ENCODE measurements at regions not wholly inside any gene's neighbourhood (a gene's known extent, or its start where the extent isn't known, plus 50 kb on each side); places are given as distances from the start of the nearest gene placed in this dataset.

- Histone ChIP-seq H2BK120ac (ENCODE audit: low read depth, low read length) (no peak overlapping the region), H2AFZ (ENCODE audit: low read depth, low read length) (no peak overlapping the region), H3K4me2 (ENCODE audit: low read length, poor library complexity, severe bottlenecking) (no peak overlapping the region), H3K36me3 (ENCODE audit: control insufficient read depth in 1 of 2, insufficient read depth in 2 of 2, low read depth in 1 of 2, low read length in 2 of 2) (peaks cover 0 to 3% of the 10 kb centered on the region in 2 experiments), H3K4me3 (ENCODE audit: insufficient read depth in 1 of 2, low read depth in 1 of 2, low read length in 2 of 2) (no peak overlapping the region), H2AK5ac (ENCODE audit: low read length, severe bottlenecking) (no peak overlapping the region), H2BK15ac (ENCODE audit: low read depth, poor library complexity, severe bottlenecking) (no peak overlapping the region), H3K27ac (ENCODE audit: low read length, poor library complexity, severe bottlenecking) (no peak overlapping the region), H3K79me1 (replicated peaks; ENCODE audit: low read length, poor library complexity, severe bottlenecking) (no peaks in the 10 kb centered on the region), H3K14ac (ENCODE audit: low read length in 2 of 2) (no peak overlapping the region), H4K91ac (ENCODE audit: low read length) (no peak overlapping the region), H3K27me3 (ENCODE audit: control insufficient read depth in 1 of 2, insufficient read depth in 1 of 2, low read length in 2 of 2) (peaks cover 0 to 49% of the 10 kb centered on the region in 2 experiments), H3K4ac (ENCODE audit: low read depth in 1 of 2, low read length in 2 of 2) (no peak overlapping the region), H4K8ac (ENCODE audit: low read length) (no peak overlapping the region), H3K9ac (ENCODE audit: low read length) (no peak overlapping the region), H3K23ac (ENCODE audit: low read length in 2 of 2) (no peak overlapping the region), H3K9me3 (ENCODE audit: control insufficient read depth, low read length) (no peaks in the 10 kb centered on the region), H2BK5ac (ENCODE audit: low read depth, low read length, poor library complexity, severe bottlenecking) (no peak overlapping the region), H2BK12ac (ENCODE audit: low read length in 2 of 2) (no peak overlapping the region), H3K18ac (ENCODE audit: low read depth in 1 of 2, low read length in 2 of 2) (no peak overlapping the region), H3K4me1 (ENCODE audit: control insufficient read depth, insufficient read depth, low read depth, low read length) (peaks cover 2% of the 10 kb centered on the region)
- no peak for DNase-seq
- WGBS: 88% methylated on average over 27 of the region's 27 CpGs
These were observed 159.9 kb downstream of the OLFM1 start for GRCh38 chr9:135247227-135247930.

GRCh38 chr9:135248111-135248510 is 160.6 kb downstream of the OLFM1 start:
- Histone ChIP-seq H3K79me1 (replicated peaks; ENCODE audit: low read length, poor library complexity, severe bottlenecking) (no peaks in the 10 kb centered on the region), H4K91ac (ENCODE audit: low read length) (no peak overlapping the region), H3K27ac (ENCODE audit: low read length, poor library complexity, severe bottlenecking) (no peak overlapping the region), H3K4me3 (ENCODE audit: insufficient read depth in 1 of 2, low read depth in 1 of 2, low read length in 2 of 2) (no peak overlapping the region), H3K9me3 (ENCODE audit: control insufficient read depth, low read length) (no peaks in the 10 kb centered on the region), H3K14ac (ENCODE audit: low read length in 2 of 2) (no peak overlapping the region), H3K23ac (ENCODE audit: low read length in 2 of 2) (no peak overlapping the region), H2BK12ac (ENCODE audit: low read length in 2 of 2) (no peak overlapping the region), H3K4me2 (ENCODE audit: low read length, poor library complexity, severe bottlenecking) (no peak overlapping the region), H3K36me3 (ENCODE audit: control insufficient read depth in 1 of 2, insufficient read depth in 2 of 2, low read depth in 1 of 2, low read length in 2 of 2) (peaks cover 0 to 3% of the 10 kb centered on the region in 2 experiments), H3K4me1 (ENCODE audit: control insufficient read depth, insufficient read depth, low read depth, low read length) (peaks cover 2% of the 10 kb centered on the region), H3K18ac (ENCODE audit: low read depth in 1 of 2, low read length in 2 of 2) (no peak overlapping the region), H2BK15ac (ENCODE audit: low read depth, poor library complexity, severe bottlenecking) (no peak overlapping the region), H4K8ac (ENCODE audit: low read length) (no peak overlapping the region), H2BK120ac (ENCODE audit: low read depth, low read length) (no peak overlapping the region), H2BK5ac (ENCODE audit: low read depth, low read length, poor library complexity, severe bottlenecking) (no peak overlapping the region), H3K27me3 (ENCODE audit: control insufficient read depth in 1 of 2, insufficient read depth in 1 of 2, low read length in 2 of 2) (peaks cover 0 to 49% of the 10 kb centered on the region in 2 experiments), H3K4ac (ENCODE audit: low read depth in 1 of 2, low read length in 2 of 2) (no peak overlapping the region), H2AFZ (ENCODE audit: low read depth, low read length) (no peak overlapping the region), H2AK5ac (ENCODE audit: low read length, severe bottlenecking) (no peak overlapping the region), H3K9ac (ENCODE audit: low read length) (no peak overlapping the region)
- WGBS: 78% methylated on average over 8 of the region's 8 CpGs
- DNase-seq: no peak

GRCh38 chr9:135248721-135249120 is 161.3 kb downstream of the OLFM1 start:
- no peaks in the 10 kb centered on the region for H3K79me1 ChIP-seq (replicated peaks; ENCODE audit: low read length, poor library complexity, severe bottlenecking)
- H2BK12ac ChIP-seq (ENCODE audit: low read length in 2 of 2): no peak overlapping the region
- no peak overlapping the region for H3K4ac ChIP-seq (ENCODE audit: low read depth in 1 of 2, low read length in 2 of 2)
- no peak overlapping the region for H3K4me2 ChIP-seq (ENCODE audit: low read length, poor library complexity, severe bottlenecking)
- H3K9ac ChIP-seq (ENCODE audit: low read length): no peak overlapping the region
- peaks cover 0 to 3% of the 10 kb centered on the region in 2 experiments for H3K36me3 ChIP-seq (ENCODE audit: control insufficient read depth in 1 of 2, insufficient read depth in 2 of 2, low read depth in 1 of 2, low read length in 2 of 2)
- H3K27ac ChIP-seq (ENCODE audit: low read length, poor library complexity, severe bottlenecking): no peak overlapping the region
- peaks cover 0 to 47% of the 10 kb centered on the region in 2 experiments for H3K27me3 ChIP-seq (ENCODE audit: control insufficient read depth in 1 of 2, insufficient read depth in 1 of 2, low read length in 2 of 2)
- DNase-seq: no peak
- whole genome bisulfite sequencing: 88% methylated on average over 11 of the region's 12 CpGs
- H4K8ac ChIP-seq (ENCODE audit: low read length): no peak overlapping the region
- no peak overlapping the region for H4K91ac ChIP-seq (ENCODE audit: low read length)
- no peak overlapping the region for H2BK15ac ChIP-seq (ENCODE audit: low read depth, poor library complexity, severe bottlenecking)
- H3K4me1 ChIP-seq (ENCODE audit: control insufficient read depth, insufficient read depth, low read depth, low read length): peaks cover 2% of the 10 kb centered on the region
- H2AK5ac ChIP-seq (ENCODE audit: low read length, severe bottlenecking): no peak overlapping the region
- no peaks in the 10 kb centered on the region for H3K9me3 ChIP-seq (ENCODE audit: control insufficient read depth, low read length)
- no peak overlapping the region for H3K14ac ChIP-seq (ENCODE audit: low read length in 2 of 2)
- no peak overlapping the region for H2BK5ac ChIP-seq (ENCODE audit: low read depth, low read length, poor library complexity, severe bottlenecking)
- H3K4me3 ChIP-seq (ENCODE audit: insufficient read depth in 1 of 2, low read depth in 1 of 2, low read length in 2 of 2): no peak overlapping the region
- no peak overlapping the region for H3K18ac ChIP-seq (ENCODE audit: low read depth in 1 of 2, low read length in 2 of 2)
- H2BK120ac ChIP-seq (ENCODE audit: low read depth, low read length): no peak overlapping the region
- no peak overlapping the region for H3K23ac ChIP-seq (ENCODE audit: low read length in 2 of 2)
- no peak overlapping the region for H2AFZ ChIP-seq (ENCODE audit: low read depth, low read length)

GRCh38 chr9:135249191-135249590 is 161.7 kb downstream of the OLFM1 start:
- Histone ChIP-seq H3K18ac (ENCODE audit: low read depth in 1 of 2, low read length in 2 of 2) (no peak overlapping the region), H2BK15ac (ENCODE audit: low read depth, poor library complexity, severe bottlenecking) (no peak overlapping the region), H3K4me2 (ENCODE audit: low read length, poor library complexity, severe bottlenecking) (no peak overlapping the region), H4K91ac (ENCODE audit: low read length) (no peak overlapping the region), H3K4ac (ENCODE audit: low read depth in 1 of 2, low read length in 2 of 2) (no peak overlapping the region), H3K14ac (ENCODE audit: low read length in 2 of 2) (no peak overlapping the region), H3K9me3 (ENCODE audit: control insufficient read depth, low read length) (no peaks in the 10 kb centered on the region), H2AK5ac (ENCODE audit: low read length, severe bottlenecking) (no peak overlapping the region), H2BK120ac (ENCODE audit: low read depth, low read length) (no peak overlapping the region), H3K79me1 (replicated peaks; ENCODE audit: low read length, poor library complexity, severe bottlenecking) (no peaks in the 10 kb centered on the region), H3K36me3 (ENCODE audit: control insufficient read depth in 1 of 2, insufficient read depth in 2 of 2, low read depth in 1 of 2, low read length in 2 of 2) (peaks cover 0 to 3% of the 10 kb centered on the region in 2 experiments), H2BK5ac (ENCODE audit: low read depth, low read length, poor library complexity, severe bottlenecking) (no peak overlapping the region), H2AFZ (ENCODE audit: low read depth, low read length) (no peak overlapping the region), H2BK12ac (ENCODE audit: low read length in 2 of 2) (no peak overlapping the region), H3K27me3 (ENCODE audit: control insufficient read depth in 1 of 2, insufficient read depth in 1 of 2, low read length in 2 of 2) (peaks cover 0 to 50% of the 10 kb centered on the region in 2 experiments), H3K27ac (ENCODE audit: low read length, poor library complexity, severe bottlenecking) (no peak overlapping the region), H3K4me1 (ENCODE audit: control insufficient read depth, insufficient read depth, low read depth, low read length) (peaks cover 2% of the 10 kb centered on the region), H3K9ac (ENCODE audit: low read length) (no peak overlapping the region), H4K8ac (ENCODE audit: low read length) (no peak overlapping the region), H3K23ac (ENCODE audit: low read length in 2 of 2) (no peak overlapping the region), H3K4me3 (ENCODE audit: insufficient read depth in 1 of 2, low read depth in 1 of 2, low read length in 2 of 2) (no peak overlapping the region)
- WGBS: 77% methylated on average over 9 of the region's 9 CpGs
- DNase-seq: no peak

All from mesenchymal stem cell (in vitro differentiated cells and primary cell).